Sigmoid colon (tissue), 4 donors: ENCODE measurements at regions not wholly inside any gene's neighbourhood (a gene's known extent, or its start where the extent isn't known, plus 50 kb on each side); places are given as distances from the start of the nearest gene placed in this dataset.

Experiments
- CTCF ChIP-seq, 4 experiments: fragments of 450-650 bp in 3 of 4; fragments of 200-600 bp in 1 of 4; IDR thresholded peaks; one replicate each; pipeline ENCODE4 v1.5.1; 2016 to 2019; ENCODE audit warnings: antibody characterized with exemption in 4 of 4, mild to moderate bottlenecking in 3 of 4, moderate library complexity in 2 of 4
- EP300 ChIP-seq, 4 donors: sonication (generic); formaldehyde crosslinking; IDR thresholded peaks; one replicate each; pipeline ENCODE4 v1.6.1; 2017; ENCODE audit warnings: antibody characterized with exemption in 4 of 4
- POLR2A ChIP-seq, 2 donors: fragments of 450-650 bp; IDR thresholded peaks; one replicate each; pipeline ENCODE4 v1.6.1; 2016; ENCODE audit warnings: antibody characterized with exemption in 2 of 2, mild to moderate bottlenecking in 2 of 2, moderate library complexity in 2 of 2

DNA sequence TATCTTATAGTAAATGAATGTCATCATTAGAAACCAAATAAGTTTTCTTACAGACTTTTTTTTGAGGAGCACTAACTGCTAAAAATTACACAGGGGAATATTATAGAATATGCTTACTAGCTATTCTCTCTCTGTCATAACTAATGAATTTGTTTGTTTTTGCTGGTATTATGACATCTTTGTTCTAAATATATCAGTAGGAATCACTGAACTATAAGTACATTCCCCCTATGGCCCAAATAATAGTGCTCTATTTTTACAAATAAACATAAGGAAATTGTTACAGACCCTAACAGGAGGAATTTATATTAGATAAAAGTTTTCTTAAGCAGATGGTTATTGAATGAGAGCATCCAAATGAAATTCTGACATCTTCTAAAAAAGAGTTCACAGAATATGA is 83.0 kb upstream of the RIOK2 start:
- TF ChIP-seq POLR2A (IDR thresholded peaks at IDR 0.05) (no peak), CTCF (IDR thresholded peaks at IDR 0.05) (no peak), EP300 (IDR thresholded peaks at IDR 0.05) (no peak)
